ENCODE measurements at regions not wholly inside any gene's neighbourhood (a gene's known extent, or its start where the extent isn't known, plus 50 kb on each side); places are given as distances from the start of the nearest gene placed in this dataset.

DNA sequence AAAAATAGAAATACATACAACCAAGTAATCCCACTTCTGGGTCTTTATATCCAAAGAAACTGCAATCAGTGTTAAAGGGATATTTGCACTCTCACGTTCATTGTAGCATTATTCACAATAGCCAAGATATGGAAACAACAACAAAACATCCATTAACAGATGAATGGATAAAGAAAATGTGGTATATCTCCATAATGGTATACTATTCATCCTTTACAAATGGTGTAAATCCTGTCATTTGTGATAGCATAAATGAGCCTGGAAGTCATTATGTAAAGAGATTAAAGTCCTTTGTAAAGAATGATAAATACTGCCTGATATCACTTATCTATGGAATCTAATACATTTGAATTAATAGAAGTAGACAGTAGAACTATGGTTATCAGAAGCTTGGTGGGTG is 327.7 kb downstream of the UTRN start:
- TF ChIP-seq CTCF (conservative IDR thresholded peaks at IDR 0.05) (no peak), ZFX (IDR thresholded peaks at IDR 0.05) (no peak)

Data from C4-2B (cell line).